ENCODE measurements at regions not wholly inside any gene's neighbourhood (a gene's known extent, or its start where the extent isn't known, plus 50 kb on each side); places are given as distances from the start of the nearest gene placed in this dataset.

DNA sequence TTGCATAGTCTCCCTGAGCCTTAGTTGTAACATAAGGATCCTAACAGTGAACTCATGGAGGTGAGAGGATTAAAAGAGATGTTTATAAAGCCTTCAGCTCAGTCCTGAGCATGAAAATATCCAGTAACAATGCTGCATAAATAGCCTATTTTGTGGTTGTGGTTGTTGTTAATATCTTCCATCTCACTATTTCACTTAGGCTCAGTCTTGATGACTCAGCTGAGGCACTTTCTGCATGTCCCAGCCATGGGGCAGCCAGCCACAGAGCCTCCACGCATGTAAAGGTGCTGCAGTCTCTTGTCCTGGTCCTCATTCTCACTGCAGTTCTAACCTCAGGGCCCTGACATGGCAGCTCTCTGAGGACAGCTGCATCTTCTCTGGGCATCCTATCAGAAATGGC is 218.8 kb upstream of the PKDCC start:
- in situ Hi-C loops (cut with HindIII; ENCODE audit: low pct_unique_long_range_greater_than_20kb, low sequenced_read_pairs) = no loop called here

DNA sequence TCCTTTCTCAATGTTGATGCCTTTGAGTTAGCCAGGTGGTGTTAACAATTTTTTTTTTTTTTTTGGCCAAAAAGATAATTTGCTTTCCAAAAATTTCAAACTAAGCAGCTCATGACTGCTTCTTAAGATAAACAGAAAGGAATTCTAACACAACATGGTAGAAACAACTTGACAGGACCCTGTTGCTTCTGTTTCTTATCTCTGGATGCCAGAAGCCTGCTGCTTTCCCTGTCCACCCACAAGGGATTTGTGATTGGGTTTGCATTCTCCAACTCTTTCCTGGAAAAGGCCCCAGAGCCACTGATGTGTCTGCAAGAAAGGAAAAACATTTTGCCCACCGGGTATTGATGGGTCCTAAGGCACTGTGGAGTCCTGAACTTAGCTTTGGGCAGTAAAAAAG is 217.2 kb upstream of the PKDCC start:
- DNase-seq (ENCODE audit: low read depth) = no peak
- in situ Hi-C loops (cut with HindIII; ENCODE audit: low pct_unique_long_range_greater_than_20kb, low sequenced_read_pairs) = no loop called here

More for the DNA sequence above, 218.8 kb upstream of the PKDCC start:
- peak; percentile 62 for DNase-seq (ENCODE audit: low read depth)

DNA sequence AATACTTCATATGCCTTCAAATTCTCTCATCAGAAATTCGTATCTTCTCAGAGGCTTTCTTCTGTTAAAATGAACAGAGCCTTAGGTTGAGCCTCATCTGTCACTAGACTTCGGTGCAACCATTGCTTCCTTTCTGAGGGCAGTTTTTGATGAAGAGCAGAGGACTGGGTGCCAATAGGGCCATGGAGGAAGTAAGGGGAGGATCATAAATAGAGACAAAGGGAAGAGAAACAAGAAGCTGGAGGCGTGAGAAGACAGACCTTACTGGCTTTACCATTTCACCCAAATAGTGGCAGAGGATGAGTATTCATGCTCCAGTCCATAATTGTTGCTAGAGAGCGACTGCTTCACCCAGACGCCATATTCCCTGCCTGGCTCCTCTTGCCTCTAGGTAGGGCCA is 215.6 kb upstream of the PKDCC start:
- in situ Hi-C loops (cut with HindIII; ENCODE audit: low pct_unique_long_range_greater_than_20kb, low sequenced_read_pairs) = no loop called here

DNA sequence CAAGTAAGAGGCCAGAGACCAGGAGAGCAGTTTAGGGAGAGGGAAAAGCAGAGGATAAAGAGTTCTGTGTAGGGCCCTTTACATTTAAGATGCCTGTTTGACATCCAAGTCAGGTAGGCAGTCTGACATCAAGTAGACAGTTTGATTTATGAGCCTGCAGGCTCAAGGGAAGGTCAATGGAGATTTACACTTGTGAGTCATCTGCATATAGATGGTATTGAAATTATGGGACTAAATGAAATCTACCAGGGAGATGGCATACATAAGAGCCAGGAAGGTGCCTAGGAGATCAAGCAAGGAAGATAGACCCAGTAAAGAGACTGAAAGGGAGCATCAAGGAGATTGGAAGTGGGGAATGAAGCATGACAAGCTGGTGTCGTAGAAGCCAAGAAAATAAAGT is 212.4 kb upstream of the PKDCC start:
- in situ Hi-C loops (cut with HindIII; ENCODE audit: low pct_unique_long_range_greater_than_20kb, low sequenced_read_pairs) = no loop called here
- no peak for DNase-seq (ENCODE audit: low read depth)

More for the DNA sequence above, 215.6 kb upstream of the PKDCC start:
- no peak for DNase-seq (ENCODE audit: low read depth)

DNA sequence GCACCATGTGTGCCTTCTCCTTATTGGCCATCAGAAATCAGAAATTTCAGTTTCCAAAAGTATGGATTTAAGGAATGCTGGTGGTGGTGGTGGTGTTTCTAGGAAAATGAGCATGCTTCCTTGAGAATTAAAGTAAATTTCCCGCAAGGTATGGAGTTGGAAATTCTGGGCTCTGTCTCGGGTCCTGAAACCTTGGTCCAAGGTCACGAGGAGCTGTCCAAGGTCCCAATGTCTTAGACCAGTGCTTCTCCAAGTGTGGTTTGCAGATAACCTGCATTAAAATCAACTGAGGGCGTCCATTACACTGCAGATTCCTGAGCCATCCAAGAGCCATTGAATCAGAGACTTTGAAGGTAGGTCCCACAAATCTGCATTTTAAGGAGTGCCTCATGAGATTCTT is 210.9 kb upstream of the PKDCC start:
- in situ Hi-C loops (cut with HindIII; ENCODE audit: low pct_unique_long_range_greater_than_20kb, low sequenced_read_pairs) = no loop called here
- DNase-seq (ENCODE audit: low read depth) = peak; percentile 49

DNA sequence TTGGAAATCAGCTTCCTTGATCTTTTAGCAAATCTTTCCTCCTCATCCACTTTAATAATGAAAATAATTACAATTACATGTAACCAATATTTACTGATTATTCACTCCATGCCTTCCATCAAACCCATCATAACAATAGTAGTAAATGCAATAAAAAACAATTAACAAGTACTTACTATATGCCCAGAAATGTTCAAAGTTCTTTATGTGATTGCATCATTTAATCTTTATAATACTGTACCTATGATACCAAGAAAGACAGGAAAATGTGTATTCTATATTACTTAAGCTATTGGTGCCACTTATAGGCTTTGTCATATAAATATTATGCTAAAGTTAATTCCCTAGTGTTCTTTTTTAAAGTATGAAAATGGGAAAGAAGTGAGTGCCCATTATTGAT is 210.2 kb upstream of the PKDCC start:
- in situ Hi-C loops (cut with HindIII; ENCODE audit: low pct_unique_long_range_greater_than_20kb, low sequenced_read_pairs) = no loop called here
- no peak for DNase-seq (ENCODE audit: low read depth)

DNA sequence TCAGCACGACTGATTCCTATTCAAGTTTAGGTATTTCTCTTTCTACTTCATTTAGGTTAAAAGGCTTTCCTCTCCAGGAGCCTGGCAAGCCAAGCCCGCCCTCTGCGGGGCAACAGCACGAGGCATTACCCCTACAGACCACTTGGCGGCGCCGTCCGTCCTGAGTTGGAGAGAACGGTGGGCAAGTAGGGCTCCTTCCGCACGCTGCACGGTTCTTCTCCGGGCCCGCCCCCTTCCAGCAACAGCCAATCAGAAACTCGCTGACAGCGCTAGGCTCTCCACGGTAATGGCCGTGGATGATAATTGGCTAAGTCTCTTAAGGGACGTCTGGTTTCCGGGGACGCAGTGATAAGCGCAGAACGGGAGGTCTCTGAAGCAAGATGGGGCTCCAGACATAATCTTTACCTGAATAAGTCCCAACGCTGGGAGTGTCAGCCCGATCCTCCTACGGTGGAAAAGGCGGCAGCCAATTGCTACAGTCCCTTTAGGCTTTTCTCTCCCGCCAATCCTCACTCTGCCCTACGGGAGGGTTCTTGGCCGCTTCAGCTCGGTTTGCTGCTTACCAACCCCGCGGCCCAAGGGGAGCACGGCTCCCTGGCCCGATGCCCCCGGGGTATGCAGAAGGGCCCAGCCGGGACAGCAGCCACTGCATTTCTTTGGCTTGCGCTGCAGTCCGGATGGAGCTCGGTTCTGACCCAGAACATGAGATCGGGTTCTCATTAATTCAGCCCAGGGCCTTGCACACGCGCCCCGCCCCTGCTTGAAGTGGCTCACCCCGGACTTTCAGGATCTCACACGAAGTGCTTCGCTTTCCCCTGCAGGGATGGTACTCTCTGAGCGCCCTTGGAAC is 206.9 kb upstream of the PKDCC start:
- peak; percentile 99 for DNase-seq (ENCODE audit: low read depth)
- in situ Hi-C loops (cut with HindIII; ENCODE audit: low pct_unique_long_range_greater_than_20kb, low sequenced_read_pairs) = no loop called here

DNA sequence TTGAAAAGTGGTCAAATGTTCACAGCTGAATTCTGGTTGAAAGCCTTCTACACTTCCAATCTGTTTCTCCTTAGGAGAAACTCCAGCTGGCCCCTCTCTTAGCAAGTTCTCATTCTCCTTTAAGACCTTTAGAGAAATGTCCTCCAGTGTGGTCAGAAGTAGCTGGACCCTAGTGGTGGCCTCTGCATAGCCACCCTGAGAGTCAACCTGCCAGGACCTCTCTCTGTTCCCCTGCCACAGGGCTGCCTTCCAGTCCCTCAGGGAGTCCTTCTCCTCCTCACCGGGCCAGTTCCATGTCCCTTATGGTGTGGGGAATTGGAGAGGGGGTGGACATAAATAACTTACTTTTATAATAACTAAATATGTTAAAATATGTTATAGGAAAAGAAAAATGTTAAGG is 200.9 kb upstream of the PKDCC start:
- DNase-seq (ENCODE audit: low read depth) = no peak
- in situ Hi-C loops (cut with HindIII; ENCODE audit: low pct_unique_long_range_greater_than_20kb, low sequenced_read_pairs) = no loop called here

DNA sequence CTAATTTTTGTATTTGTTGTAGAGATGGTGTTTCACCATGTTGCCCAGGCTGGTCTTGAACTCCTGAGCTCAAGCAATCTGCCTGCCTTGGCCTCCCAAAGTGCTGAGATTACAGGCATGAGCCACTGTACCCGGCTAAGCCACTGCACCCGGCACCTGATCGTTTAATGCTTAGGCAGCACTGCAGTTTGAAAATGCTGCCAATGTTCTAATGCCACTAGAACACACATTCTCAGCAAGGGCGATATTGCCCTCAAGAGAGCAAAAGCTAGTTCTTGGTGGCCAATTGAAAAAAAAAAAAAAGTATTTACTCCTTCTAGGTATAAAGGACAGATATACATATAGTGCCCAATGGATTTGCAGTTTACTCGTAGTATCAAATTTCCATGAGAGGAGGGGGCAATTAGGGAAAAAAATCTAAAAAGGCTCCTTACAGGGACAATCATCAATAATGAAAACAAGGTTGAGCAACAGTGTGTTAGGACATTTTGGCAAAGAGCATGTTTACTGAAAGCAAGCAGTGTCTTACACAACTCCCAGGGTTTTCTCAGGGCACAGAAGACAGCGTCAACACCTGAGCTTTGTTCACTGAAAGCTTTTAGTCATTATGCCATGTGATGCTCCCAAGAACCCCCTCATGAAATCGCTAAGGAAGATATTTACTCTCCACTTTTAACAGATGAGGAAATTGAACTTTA is 199.9 kb upstream of the PKDCC start:
- no peak for DNase-seq (ENCODE audit: low read depth)
- in situ Hi-C loops (cut with HindIII; ENCODE audit: low pct_unique_long_range_greater_than_20kb, low sequenced_read_pairs) = no loop called here

DNA sequence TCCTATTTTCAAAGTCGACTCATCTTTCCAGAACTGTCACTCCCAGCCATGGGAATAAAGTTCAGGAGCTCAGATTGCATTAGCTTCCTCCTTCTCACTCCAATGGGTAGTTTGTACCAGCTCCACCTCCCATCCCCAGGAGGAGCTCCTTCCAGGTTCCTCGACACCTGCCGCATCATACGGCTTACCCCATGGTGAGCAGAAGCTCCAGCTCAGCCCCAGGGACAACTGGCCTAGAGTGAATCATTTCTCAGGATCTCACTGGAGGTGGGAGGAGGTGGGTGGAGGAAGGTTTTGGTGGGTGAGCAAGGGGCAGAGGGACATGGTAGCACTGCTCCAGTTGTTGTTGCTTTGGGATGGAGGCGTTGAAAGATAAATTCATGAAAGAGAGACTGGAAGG is 196.3 kb upstream of the PKDCC start:
- in situ Hi-C loops (cut with HindIII; ENCODE audit: low pct_unique_long_range_greater_than_20kb, low sequenced_read_pairs) = loop anchor here (25.0 kb wide), 1 partner anchor 236 kb away; no protein-coding TSS in a partner anchor

DNA sequence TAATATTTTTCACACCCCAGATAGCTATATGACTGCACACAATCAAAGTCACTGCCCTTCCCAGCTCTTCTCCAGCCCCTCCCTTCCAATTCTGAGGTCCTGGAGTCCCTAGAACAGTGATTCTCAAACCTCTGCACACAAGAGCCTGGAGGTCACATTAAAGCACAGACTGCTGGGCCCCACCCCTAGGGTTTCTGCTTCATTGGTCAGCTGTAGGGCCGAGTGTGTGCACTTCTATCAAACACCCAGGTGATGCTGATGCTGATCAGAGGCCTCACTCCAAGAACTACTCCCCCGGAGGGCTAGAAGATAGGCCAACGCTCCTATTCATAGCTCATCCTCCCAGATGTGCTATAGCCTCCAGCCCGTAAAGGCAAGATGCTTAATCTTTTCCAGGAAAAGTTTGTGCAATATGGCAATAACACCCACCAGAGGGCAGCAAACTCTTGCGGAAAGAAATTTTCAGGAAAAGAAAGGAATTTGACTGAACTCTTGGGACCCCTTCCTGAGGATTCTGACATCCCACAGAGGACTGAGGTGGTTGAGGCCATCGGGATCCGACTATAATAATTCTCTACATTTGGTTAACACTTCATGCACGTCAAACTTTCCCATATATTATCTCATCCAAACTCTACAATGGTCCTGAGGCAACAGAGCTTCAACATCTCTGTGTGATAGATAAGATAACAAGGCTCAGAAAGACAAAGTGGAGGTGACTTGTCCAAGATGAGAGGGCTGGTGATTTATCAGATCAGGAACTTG is 194.2 kb upstream of the PKDCC start:
- peak; percentile 73 for DNase-seq (ENCODE audit: low read depth)
- in situ Hi-C loops (cut with HindIII; ENCODE audit: low pct_unique_long_range_greater_than_20kb, low sequenced_read_pairs) = loop anchor here (25.0 kb wide), 1 partner anchor 234 kb away; no protein-coding TSS in a partner anchor

More for the DNA sequence above, 196.3 kb upstream of the PKDCC start:
- no peak for DNase-seq (ENCODE audit: low read depth)

DNA sequence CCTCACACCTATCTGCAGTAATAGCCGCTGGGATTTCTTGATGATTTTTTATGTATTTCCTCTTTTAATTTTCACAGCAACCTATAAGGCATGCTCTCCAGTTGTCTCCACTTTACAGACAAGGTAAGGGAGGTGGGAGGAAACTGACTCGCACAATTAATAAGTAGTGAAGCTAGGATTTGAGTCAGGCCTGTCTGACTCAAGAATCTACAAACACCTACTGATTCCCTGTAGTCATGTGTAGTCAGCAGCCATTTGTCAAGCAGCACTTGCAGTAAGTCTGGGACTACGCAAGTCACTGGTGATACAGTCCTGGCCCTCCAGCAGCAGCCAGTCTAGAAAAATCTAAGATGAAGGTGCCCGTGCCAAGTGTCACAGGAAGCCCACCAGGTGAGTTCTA is 193.6 kb upstream of the PKDCC start:
- peak; percentile 53 for DNase-seq (ENCODE audit: low read depth)
- in situ Hi-C loops (cut with HindIII; ENCODE audit: low pct_unique_long_range_greater_than_20kb, low sequenced_read_pairs) = loop anchor here (25.0 kb wide), 1 partner anchor 233 kb away; no protein-coding TSS in a partner anchor

DNA sequence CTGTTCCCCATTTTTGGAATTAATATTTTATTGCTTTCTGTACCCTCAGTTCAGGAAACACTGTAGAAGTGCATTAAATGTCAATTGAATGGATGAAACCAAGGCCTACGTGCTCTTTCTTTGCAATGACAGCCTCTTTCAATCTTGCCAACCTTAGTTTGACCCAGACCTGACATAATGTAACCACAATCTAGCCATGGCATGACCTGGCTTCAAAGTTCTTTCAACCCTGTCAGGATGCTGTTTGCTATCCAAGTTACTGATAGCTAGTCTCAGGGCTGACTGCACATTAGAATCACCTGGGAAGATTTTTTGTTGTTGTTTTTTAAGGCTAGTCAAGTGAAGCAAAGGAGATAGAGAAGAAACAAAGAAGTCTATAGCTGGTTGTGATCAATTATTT is 190.9 kb upstream of the PKDCC start:
- in situ Hi-C loops (cut with HindIII; ENCODE audit: low pct_unique_long_range_greater_than_20kb, low sequenced_read_pairs) = loop anchor here (25.0 kb wide), 1 partner anchor 230 kb away; no protein-coding TSS in a partner anchor
- peak; percentile 33 for DNase-seq (ENCODE audit: low read depth)

DNA sequence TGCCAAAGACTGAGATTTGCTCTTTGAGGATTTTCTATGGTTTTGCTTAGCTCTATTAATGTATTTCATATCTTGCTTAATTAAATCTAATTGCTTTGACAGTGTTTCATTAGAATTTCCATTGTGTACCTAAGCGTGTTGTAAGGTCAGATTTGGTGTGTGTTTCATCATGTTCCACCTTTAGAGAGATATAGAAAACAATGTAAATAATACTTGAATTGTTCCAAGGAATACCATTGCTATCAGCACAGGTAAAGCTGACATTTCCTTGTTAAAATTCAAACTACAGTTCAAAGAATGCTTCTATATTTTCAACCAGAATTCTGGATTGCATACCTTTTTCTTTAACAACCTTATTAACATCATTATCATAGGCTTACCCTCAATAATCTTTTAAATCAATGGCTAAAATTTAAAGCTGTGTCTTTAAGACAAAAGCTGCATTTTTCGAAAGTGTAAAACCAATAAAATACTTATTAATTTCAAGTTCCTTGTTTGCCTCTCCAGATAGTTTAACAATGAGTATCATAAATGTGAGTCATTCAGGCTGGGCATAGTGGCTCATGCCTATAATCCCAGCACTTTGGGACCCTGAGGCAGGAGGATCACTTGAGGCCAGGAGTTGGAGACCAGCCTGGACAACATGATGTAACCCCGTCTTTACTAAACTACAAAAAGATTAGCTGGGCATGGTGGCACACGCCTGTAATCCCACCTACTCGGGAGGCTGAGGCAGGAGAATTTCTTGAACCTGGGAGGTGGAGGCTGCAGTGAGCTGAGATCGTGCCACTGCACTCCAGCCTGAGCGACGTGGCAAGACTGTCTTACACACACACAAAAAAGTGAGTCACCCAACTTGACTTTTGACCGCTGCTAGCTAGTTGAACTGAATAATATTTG is 188.0 kb upstream of the PKDCC start:
- in situ Hi-C loops (cut with HindIII; ENCODE audit: low pct_unique_long_range_greater_than_20kb, low sequenced_read_pairs) = loop anchor here (25.0 kb wide), 1 partner anchor 227 kb away; no protein-coding TSS in a partner anchor
- DNase-seq (ENCODE audit: low read depth) = peak; percentile 45

DNA sequence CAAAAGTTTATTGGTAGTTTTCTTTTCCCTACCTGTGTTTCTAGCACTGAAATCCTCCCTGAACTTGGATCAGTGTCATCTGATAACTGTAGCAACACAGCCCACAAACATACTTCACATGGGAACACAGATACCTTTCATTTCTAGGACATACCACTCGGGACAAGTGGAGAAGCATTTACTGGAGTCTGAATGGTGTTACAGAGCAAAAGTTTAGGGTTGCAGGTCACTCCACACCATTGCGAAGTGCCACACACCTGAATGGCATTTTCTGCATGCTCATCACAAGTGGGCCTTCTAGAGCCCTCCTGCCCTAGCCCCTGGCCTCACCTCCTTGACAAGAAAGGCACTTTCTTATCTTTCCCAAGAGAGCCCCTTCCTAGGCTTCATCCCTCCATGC is 184.8 kb upstream of the PKDCC start:
- DNase-seq (ENCODE audit: low read depth) = no peak
- in situ Hi-C loops (cut with HindIII; ENCODE audit: low pct_unique_long_range_greater_than_20kb, low sequenced_read_pairs) = loop anchor here (25.0 kb wide), 1 partner anchor 224 kb away; no protein-coding TSS in a partner anchor

DNA sequence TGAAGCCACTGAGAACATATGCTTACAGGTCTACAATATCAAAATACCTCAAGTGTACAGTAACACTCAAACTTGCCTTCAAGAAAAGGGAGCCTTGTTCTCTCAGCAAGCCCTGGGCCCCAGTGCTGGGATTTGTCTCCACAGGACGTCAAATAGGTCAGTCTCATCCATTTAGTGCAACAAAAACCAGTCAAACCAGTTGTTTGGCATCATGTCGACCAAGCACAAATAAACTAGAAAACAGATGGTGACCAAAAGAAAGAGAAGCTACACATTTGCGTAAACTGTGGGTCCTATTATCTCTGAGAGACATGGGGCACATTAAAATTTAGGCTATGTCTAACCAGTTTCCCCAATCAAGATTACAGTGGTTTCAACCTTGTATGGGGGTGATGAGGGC is 182.6 kb upstream of the PKDCC start:
- DNase-seq (ENCODE audit: low read depth) = no peak
- in situ Hi-C loops (cut with HindIII; ENCODE audit: low pct_unique_long_range_greater_than_20kb, low sequenced_read_pairs) = loop anchor here (25.0 kb wide), 1 partner anchor 222 kb away; no protein-coding TSS in a partner anchor

DNA sequence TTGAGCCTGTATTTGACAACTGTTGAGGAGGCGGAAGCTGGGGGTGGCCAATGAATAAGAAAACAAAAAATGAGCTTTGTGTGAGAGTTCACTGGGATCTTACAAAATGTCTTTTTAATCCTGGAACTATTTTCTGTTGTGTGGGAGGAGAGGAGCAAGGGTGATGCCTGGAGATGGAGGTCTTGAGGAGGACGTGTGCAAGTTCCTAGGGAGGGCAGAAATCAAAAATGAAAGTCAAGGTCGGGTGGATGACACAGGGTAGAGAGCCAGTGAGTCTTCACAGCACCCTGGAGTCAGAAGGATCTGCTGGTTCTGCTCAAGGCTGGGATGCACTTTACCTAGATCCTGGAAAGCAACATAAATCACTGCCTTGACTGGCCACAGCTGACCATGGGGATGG is 180.3 kb upstream of the PKDCC start:
- DNase-seq (ENCODE audit: low read depth) = no peak
- in situ Hi-C loops (cut with HindIII; ENCODE audit: low pct_unique_long_range_greater_than_20kb, low sequenced_read_pairs) = loop anchor here (25.0 kb wide), 1 partner anchor 220 kb away; no protein-coding TSS in a partner anchor
